SK-N-MC (cell line): ENCODE measurements at regions not wholly inside any gene's neighbourhood (a gene's known extent, or its start where the extent isn't known, plus 50 kb on each side); places are given as distances from the start of the nearest gene placed in this dataset.

Source experiments
- DNase-seq: peaks from one replicate; pipeline ENCODE4 v3.0.0-alpha.2; 2011; ENCODE audit warnings: low read depth, low spot score
- H3K27ac ChIP-seq: fragments of 200-600 bp; sonication (generic); 2 replicates; pipeline ENCODE4 v1.5.1; 2016; ENCODE audit warnings: mixed run types
- H3K36me3 ChIP-seq: fragments of 200-600 bp; sonication (generic); 2 replicates; pipeline ENCODE4 v1.6.1; 2017; ENCODE audit warnings: antibody characterized with exemption, low read length, mixed read lengths; ENCODE audit not compliant: insufficient read depth
- H3K4me3 ChIP-seq: fragments of 200-600 bp; sonication (generic); 2 replicates; pipeline ENCODE4 v1.5.1; 2016
- H3K9ac ChIP-seq: fragments of 200-600 bp; sonication (generic); 2 replicates; pipeline ENCODE4 v1.8.0; 2017; ENCODE audit warnings: mixed run types, mixed read lengths; ENCODE audit not compliant: insufficient read length
- H3K9me3 ChIP-seq: fragments of 200-600 bp; sonication (generic); 2 replicates; pipeline ENCODE4 v1.6.1; 2017; ENCODE audit warnings: low read depth, mild to moderate bottlenecking, antibody characterized with exemption, low read length, moderate library complexity, mixed read lengths
- EZH2 ChIP-seq: fragments of 200-600 bp; sonication (generic); IDR thresholded peaks from one replicate; pipeline ENCODE4 v1.6.1; 2017; ENCODE audit warnings: antibody characterized with exemption
- FOXP2 ChIP-seq: optimal IDR thresholded peaks from 2 replicates; pipeline ENCODE3; 2011; ENCODE audit warnings: mild to moderate bottlenecking, moderate library complexity; ENCODE audit not compliant: insufficient read depth; ENCODE audit errors: extremely low read length, control extremely low read depth
- POLR2AphosphoS5 ChIP-seq: IDR thresholded peaks from 2 replicates; pipeline ENCODE4 v1.6.1; 2012; ENCODE audit warnings: mild to moderate bottlenecking, low read depth, low read length, borderline replicate concordance

- no peaks in the 10 kb centered on the region for H3K9me3 ChIP-seq
- H3K27ac ChIP-seq, result no peak overlapping the region
- no peak overlapping the region for H3K9ac ChIP-seq
- H3K4me3 ChIP-seq, result no peak overlapping the region
- DNase-seq, result no peak
- no peaks in the 10 kb centered on the region for H3K36me3 ChIP-seq
- TF ChIP-seq EZH2 (no peak), POLR2AphosphoS5 (no peak)
Measured at GRCh38 chr3:150049317-150049716, 78.6 kb upstream of the PFN2 start.

- Histone ChIP-seq H3K36me3 (no peaks in the 10 kb centered on the region), H3K27ac (no peak overlapping the region), H3K9ac (no peak overlapping the region), H3K4me3 (no peak overlapping the region), H3K9me3 (no peaks in the 10 kb centered on the region)
- no peak for TF ChIP-seq FOXP2
- no peak for TF ChIP-seq EZH2
- TF ChIP-seq POLR2AphosphoS5, result no peak
- DNase-seq, result no peak
Measured at GRCh38 chr3:150041877-150042276, 71.2 kb upstream of the PFN2 start.

GRCh38 chr3:150040097-150040496 is 69.4 kb upstream of the PFN2 start:
- no peak overlapping the region for H3K27ac ChIP-seq
- no peak for TF ChIP-seq FOXP2
- TF ChIP-seq POLR2AphosphoS5, result no peak
- H3K36me3 ChIP-seq, result no peaks in the 10 kb centered on the region
- H3K9me3 ChIP-seq, result no peaks in the 10 kb centered on the region
- no peak for DNase-seq
- H3K9ac ChIP-seq, result no peak overlapping the region
- no peak overlapping the region for H3K4me3 ChIP-seq

- no peaks in the 10 kb centered on the region for H3K9me3 ChIP-seq
- no peak for TF ChIP-seq FOXP2
- no peaks in the 10 kb centered on the region for H3K36me3 ChIP-seq
- no peak for DNase-seq
- no peak overlapping the region for H3K9ac ChIP-seq
- H3K4me3 ChIP-seq, result no peak overlapping the region
- H3K27ac ChIP-seq, result no peak overlapping the region
Measured at GRCh38 chr3:150038830-150039229, 68.1 kb upstream of the PFN2 start.

GRCh38 chr3:150036780-150037179 is 66.1 kb upstream of the PFN2 start:
- Histone ChIP-seq H3K9me3 (no peaks in the 10 kb centered on the region), H3K4me3 (no peak overlapping the region), H3K27ac (no peak overlapping the region), H3K36me3 (no peaks in the 10 kb centered on the region), H3K9ac (no peak overlapping the region)
- TF ChIP-seq POLR2AphosphoS5 (no peak), FOXP2 (no peak), EZH2 (no peak)
- no peak for DNase-seq

GRCh38 chr3:150035910-150036612 is 65.4 kb upstream of the PFN2 start:
- Histone ChIP-seq H3K4me3 (no peak overlapping the region), H3K36me3 (no peaks in the 10 kb centered on the region), H3K9ac (no peak overlapping the region), H3K9me3 (no peaks in the 10 kb centered on the region), H3K27ac (no peak overlapping the region)
- no peak for DNase-seq
- TF ChIP-seq POLR2AphosphoS5 (no peak), FOXP2 (no peak), EZH2 (no peak)

- Histone ChIP-seq H3K4me3 (no peak overlapping the region), H3K27ac (no peak overlapping the region), H3K9me3 (no peaks in the 10 kb centered on the region), H3K36me3 (no peaks in the 10 kb centered on the region), H3K9ac (no peak overlapping the region)
- TF ChIP-seq POLR2AphosphoS5, result no peak
- no peak for TF ChIP-seq FOXP2
- no peak for TF ChIP-seq EZH2
- no peak for DNase-seq
Measured at GRCh38 chr3:150035301-150035779, 64.6 kb upstream of the PFN2 start.

GRCh38 chr3:150033721-150034120 is 63.0 kb upstream of the PFN2 start:
- no peak for DNase-seq
- Histone ChIP-seq H3K9me3 (no peaks in the 10 kb centered on the region), H3K4me3 (no peak overlapping the region), H3K27ac (no peak overlapping the region), H3K9ac (no peak overlapping the region), H3K36me3 (no peaks in the 10 kb centered on the region)
- TF ChIP-seq FOXP2 (no peak), EZH2 (no peak), POLR2AphosphoS5 (no peak)

GRCh38 chr3:150030841-150031240 is 60.1 kb upstream of the PFN2 start:
- no peaks in the 10 kb centered on the region for H3K9me3 ChIP-seq
- no peak overlapping the region for H3K27ac ChIP-seq
- TF ChIP-seq EZH2 (no peak), POLR2AphosphoS5 (no peak), FOXP2 (no peak)
- no peaks in the 10 kb centered on the region for H3K36me3 ChIP-seq
- H3K9ac ChIP-seq, result no peak overlapping the region
- no peak for DNase-seq
- no peak overlapping the region for H3K4me3 ChIP-seq
